Stomach (tissue), 4 donors: ENCODE measurements at regions not wholly inside any gene's neighbourhood (a gene's known extent, or its start where the extent isn't known, plus 50 kb on each side); places are given as distances from the start of the nearest gene placed in this dataset.

Source experiments
- POLR2A ChIP-seq, 4 donors: fragments of 450-650 bp; IDR thresholded peaks; one replicate each; pipeline ENCODE4 v1.6.1; 2016; ENCODE audit warnings: antibody characterized with exemption in 4 of 4, control low read depth in 2 of 4, mild to moderate bottlenecking in 1 of 4, moderate library complexity in 1 of 4
- TF ChIP-seq, protein P1 (sequence below), 7 experiments: fragments of 450-650 bp in 4 of 7; fragments of 200-600 bp in 3 of 7; sonication (generic) in 3 of 7; IDR thresholded peaks; one replicate each; pipeline ENCODE4 v1.5.1; 2016 to 2019; ENCODE audit warnings: antibody characterized with exemption in 7 of 7, control low read depth in 2 of 7, mild to moderate bottlenecking in 1 of 7

DNA sequence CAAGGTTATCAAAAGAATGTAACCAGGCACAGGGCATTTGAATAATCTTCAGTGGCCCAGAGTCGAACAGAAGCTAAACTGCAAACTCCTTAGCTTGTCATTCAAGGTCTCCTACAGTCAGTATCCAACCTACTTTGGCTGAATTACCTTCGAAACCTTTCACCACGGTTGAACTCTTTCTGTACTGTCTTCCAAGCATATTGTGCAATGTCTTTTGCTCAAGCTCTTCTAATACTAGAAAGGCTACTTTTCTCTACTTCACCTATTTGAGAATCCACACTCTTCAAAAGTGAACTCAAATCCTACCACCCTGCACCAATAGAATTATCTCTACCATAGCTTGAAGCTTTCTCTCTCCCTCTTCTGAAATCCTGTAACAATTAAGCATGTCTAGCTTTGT is 142.9 kb downstream of the NR4A2 start:
- TF ChIP-seq, protein P1, sequence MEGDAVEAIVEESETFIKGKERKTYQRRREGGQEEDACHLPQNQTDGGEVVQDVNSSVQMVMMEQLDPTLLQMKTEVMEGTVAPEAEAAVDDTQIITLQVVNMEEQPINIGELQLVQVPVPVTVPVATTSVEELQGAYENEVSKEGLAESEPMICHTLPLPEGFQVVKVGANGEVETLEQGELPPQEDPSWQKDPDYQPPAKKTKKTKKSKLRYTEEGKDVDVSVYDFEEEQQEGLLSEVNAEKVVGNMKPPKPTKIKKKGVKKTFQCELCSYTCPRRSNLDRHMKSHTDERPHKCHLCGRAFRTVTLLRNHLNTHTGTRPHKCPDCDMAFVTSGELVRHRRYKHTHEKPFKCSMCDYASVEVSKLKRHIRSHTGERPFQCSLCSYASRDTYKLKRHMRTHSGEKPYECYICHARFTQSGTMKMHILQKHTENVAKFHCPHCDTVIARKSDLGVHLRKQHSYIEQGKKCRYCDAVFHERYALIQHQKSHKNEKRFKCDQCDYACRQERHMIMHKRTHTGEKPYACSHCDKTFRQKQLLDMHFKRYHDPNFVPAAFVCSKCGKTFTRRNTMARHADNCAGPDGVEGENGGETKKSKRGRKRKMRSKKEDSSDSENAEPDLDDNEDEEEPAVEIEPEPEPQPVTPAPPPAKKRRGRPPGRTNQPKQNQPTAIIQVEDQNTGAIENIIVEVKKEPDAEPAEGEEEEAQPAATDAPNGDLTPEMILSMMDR (IDR thresholded peaks at IDR 0.05) = no peak
- no peak for TF ChIP-seq POLR2A (IDR thresholded peaks at IDR 0.05)
